HG03139 (cell line): ENCODE measurements at regions not wholly inside any gene's neighbourhood (a gene's known extent, or its start where the extent isn't known, plus 50 kb on each side); places are given as distances from the start of the nearest gene placed in this dataset.
"Not testable (repeated sequence)": the region's sequence is repeated elsewhere in the genome, so short reads cannot be mapped to it uniquely, and the experiment has no call there.

Source experiments
- ATAC-seq: cut with Tn5 transposase; IDR thresholded peaks from one replicate; pipeline ENCODE4 v1.9.1; 2021; ENCODE audit not compliant: unreplicated experiment

DNA sequence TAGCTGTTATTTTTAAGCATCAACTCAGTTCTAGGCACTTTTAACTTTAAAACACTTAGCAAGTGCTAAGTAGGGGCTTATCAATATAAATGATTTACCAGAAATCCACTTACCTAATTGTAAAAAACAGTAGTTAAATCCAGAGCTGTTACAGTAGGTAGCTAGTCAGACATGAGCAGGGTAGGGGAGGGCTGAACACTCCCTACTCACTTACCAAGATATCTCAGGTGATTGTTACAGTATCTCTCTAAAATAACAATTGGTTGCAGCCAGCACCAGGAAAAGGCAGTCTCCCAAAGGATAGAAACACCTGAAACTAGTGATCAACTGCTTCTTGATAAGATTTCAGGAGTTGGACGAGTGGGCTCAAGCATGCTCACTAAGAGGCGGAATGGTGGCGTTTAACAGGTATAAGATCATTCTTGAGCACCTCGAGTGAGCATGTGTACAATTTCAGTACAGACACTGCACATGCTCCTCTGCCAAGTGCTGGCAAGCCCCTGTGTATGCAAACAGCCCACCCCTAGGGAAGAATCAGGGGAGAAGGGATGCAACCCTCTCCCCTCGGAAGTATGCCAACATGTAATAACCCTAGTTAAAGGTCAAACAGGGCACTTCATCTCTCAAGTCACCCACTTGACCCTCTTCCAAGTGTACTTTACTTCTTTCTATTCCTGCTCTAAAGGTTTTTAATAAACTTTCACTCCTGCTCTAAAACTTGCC, 1113.6 kb upstream of the SEL1L start:
- ATAC-seq, result no peak

DNA sequence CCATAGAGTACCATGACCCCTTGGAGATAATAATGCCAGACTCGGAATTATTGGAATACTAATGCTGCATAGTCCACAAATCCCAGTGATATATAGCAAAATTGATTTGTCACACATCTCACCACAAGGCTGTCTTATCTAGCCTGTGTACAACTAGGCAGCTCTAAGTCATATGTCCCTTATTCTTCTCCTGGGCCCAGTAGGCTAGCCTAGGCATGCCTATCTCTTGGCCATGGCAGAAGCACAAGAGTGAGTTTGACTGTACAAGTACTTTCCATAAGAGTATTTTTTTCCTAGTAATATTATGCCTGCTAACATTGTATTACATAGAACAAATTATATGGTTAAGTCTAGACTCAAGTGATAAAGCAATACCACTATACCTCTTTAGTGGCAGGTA, 1122.1 kb upstream of the SEL1L start:
- ATAC-seq, result no peak

DNA sequence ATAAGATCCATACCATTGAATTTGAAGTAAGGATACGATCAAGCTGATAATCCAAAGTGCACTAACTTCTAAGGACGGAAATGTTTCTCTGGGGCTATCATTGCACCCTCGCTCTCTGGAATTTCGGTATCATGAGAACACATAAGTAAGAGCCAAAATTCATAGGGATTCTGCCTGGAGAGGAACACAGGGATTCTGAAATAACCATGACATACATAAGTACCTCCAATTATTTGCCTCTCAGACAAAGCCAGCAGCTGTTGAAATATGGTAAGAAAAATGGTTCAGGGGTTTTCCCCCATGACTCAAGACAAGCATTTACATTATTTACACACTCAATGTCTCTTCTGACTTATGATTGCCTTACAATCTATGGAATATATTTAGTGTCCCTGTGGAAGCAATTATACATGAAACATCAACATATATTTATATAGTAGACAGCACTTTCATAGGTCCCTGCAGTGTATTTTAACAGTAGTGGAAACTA, 1123.6 kb upstream of the SEL1L start:
- no peak for ATAC-seq

- ATAC-seq, result no peak
Observed at GRCh38 chr14:82661258-82661657, 1127.6 kb upstream of the SEL1L start.

DNA sequence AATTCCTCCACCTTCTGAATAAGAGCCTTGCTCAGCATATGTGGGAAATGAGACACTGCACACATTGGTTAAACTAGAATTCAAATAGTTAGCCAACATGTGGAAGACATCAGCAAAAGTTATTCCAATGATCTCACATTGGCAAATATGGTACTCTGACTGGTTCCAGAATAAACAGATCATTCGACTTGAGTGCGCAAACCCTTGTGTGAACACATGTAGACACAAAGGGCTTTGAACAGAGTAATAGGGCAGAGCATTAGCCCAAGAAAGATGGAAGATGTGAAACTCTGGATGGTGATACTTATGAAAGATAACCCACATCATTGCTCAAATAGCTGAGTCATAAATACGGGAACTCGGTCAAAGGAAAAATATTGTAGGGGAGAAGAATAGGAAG, 1133.4 kb upstream of the SEL1L start:
- ATAC-seq, result no peak

DNA sequence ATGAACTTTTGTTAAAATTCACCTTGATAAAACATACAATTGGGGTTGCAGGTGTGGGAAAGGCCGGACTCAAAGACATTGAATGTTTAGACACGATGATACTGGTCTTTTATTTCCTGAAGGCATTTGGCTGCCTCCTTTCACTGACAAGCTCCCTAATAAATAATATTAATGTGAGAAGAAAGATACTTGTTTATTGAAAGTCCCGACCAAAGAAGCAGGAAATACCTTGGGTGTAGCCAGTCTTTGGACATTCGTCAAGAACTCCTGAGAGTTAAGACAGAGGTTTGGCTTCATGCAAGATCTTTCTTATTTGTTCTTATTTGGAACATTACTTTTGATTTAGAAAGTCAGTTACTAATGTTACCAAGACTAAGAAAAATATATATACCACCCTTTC, 1133.8 kb upstream of the SEL1L start:
- no peak for ATAC-seq

- ATAC-seq, result no peak
Observed at GRCh38 chr14:82676403-82676802, 1142.8 kb upstream of the SEL1L start.

DNA sequence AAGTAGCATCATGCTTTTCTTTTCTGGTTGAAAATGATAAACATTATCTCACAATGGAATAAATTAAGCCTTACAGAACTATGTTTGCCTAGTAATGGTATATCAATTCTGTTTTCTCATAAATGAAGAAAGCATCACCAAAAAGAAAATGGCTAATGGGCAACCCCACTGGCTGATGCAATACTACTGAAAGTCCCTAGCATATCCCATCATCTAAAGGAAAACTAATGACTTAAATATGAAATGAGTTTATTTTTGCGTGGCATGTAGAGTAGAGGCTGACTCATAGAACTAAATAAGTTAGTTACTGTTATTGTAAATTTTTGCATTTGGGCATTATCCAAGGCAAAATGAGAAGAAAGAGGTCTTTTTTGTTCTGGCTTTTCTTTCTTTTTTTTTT, 1156.3 kb upstream of the SEL1L start:
- ATAC-seq, result no peak

GRCh38 chr14:82691191-82691590, 1157.5 kb upstream of the SEL1L start:
- not testable (repeated sequence) for ATAC-seq

GRCh38 chr14:82694820-82695219, 1161.2 kb upstream of the SEL1L start:
- ATAC-seq, result no peak

- no peak for ATAC-seq
Observed at GRCh38 chr14:82704218-82704617, 1170.6 kb upstream of the SEL1L start.

DNA sequence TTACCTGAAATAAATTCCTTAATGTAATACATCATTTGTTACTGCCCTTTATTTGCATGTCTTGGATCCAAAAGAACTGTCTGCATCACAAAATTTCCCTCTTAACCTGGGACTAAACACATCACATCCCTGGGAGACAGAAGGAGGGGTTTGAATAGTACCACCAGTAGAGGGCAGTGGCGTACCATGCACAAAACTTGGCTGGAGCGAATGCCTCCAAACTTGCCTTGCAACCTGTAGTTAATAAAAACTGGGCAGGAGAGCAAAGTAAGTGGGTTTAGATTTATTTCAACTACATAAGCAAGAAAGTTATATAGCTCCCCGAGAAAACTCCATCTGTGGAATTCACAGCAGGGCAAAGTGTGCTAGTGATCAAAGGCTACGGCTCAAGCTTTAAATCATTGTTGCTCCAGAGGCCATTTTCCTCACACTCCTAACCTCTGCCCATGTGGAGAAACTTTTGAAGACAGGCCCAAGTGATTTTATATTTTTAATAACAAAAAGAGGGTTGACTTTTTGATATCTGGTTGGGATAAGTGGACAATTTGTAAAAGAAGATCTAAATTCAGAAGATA, 1176.7 kb upstream of the SEL1L start:
- ATAC-seq, result no peak

- ATAC-seq, result no peak
Observed at GRCh38 chr14:82719617-82720016, 1186.0 kb upstream of the SEL1L start.

- ATAC-seq, result no peak
Observed at GRCh38 chr14:82720431-82720830, 1186.8 kb upstream of the SEL1L start.

DNA sequence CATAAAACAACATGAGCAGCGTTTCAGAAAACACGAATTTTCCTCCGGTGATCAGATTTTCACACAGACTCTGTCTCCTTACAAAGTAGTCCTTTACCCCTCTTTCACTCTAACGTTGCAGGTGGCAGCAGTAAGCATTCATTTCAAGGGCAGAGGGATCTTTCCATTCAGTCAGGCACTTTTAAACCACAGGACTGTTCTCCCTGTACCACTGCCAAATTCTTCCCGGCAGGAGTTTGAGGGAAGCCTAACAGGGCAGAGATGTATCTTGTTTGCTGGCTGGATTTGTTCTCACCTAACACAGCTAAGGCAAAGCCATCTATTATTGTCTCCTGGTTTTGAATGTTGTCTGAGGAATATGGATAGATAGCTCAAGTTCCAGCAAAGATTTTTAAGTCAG, 1187.3 kb upstream of the SEL1L start:
- no peak for ATAC-seq

DNA sequence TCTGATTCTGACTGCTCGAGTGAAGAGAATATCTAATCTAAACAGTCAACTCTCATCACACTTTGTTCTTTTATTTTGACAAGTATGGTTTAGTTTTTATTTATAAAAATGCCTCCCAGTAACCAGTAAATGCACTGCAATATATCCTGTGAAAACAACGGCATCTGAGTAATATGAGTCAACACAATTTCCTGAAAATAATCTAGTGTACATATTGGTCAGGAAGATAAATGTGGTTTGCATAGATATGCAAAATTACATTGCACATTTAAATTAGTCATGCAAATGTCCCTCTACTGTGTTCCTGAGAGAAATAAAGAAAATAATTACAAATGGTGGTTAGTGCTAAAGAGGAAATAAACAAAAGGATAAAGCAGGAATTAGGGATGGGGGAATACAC, 1190.7 kb upstream of the SEL1L start:
- no peak for ATAC-seq

- no peak for ATAC-seq
Observed at GRCh38 chr14:82725213-82725612, 1191.6 kb upstream of the SEL1L start.

- ATAC-seq, result no peak
Observed at GRCh38 chr14:82731526-82731925, 1197.9 kb upstream of the SEL1L start.

GRCh38 chr14:82740547-82740946, 1206.9 kb upstream of the SEL1L start:
- ATAC-seq, result no peak

GRCh38 chr14:82755476-82755875, 1221.8 kb upstream of the SEL1L start:
- ATAC-seq, result no peak

DNA sequence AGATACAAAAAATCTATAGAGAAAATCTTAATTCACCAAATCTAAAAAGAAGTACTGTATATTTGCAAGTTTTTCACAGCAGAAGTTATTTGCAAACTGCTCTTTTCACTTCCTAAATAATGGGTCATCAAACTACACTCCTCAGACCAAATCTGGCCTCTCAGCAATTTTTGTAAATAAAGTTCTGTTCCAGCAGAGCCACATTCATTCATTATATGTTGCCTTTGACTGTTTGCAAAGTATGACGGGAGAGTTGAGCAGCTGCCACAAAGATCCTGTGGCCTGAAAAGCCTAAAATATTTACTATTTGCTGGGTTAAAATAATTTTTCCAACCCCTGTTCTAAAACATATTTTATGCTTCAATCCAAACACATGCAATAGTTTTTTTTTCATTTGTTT, 1222.3 kb upstream of the SEL1L start:
- ATAC-seq, result no peak

- ATAC-seq, result no peak
Observed at GRCh38 chr14:82757776-82758175, 1224.1 kb upstream of the SEL1L start.

GRCh38 chr14:82759656-82760055, 1226.0 kb upstream of the SEL1L start:
- ATAC-seq, result no peak
